Endothelial cell (in vitro differentiated cells): ENCODE measurements at regions not wholly inside any gene's neighbourhood (a gene's known extent, or its start where the extent isn't known, plus 50 kb on each side); places are given as distances from the start of the nearest gene placed in this dataset.

Source experiments
- DNase-seq: peaks from one replicate; pipeline ENCODE4 v3.0.0; 2021; ENCODE audit warnings: low spot score
- H3K27ac Mint-ChIP-seq: one replicate; pipeline ENCODE4 v1.8.0; 2021; ENCODE audit warnings: mixed read lengths, inconsistent platforms; ENCODE audit not compliant: unreplicated experiment
- H3K27me3 Mint-ChIP-seq: one replicate; pipeline ENCODE4 v1.8.0; 2021; ENCODE audit warnings: mild to moderate bottlenecking, moderate library complexity, mixed read lengths, inconsistent platforms; ENCODE audit not compliant: unreplicated experiment
- H3K36me3 Mint-ChIP-seq: one replicate; pipeline ENCODE4 v1.8.0; 2021; ENCODE audit warnings: mild to moderate bottlenecking, low read depth, mixed read lengths, inconsistent platforms; ENCODE audit not compliant: unreplicated experiment
- H3K4me1 Mint-ChIP-seq: one replicate; pipeline ENCODE4 v1.8.0; 2021; ENCODE audit warnings: mild to moderate bottlenecking, mixed read lengths, inconsistent platforms; ENCODE audit not compliant: unreplicated experiment
- H3K4me3 Mint-ChIP-seq: one replicate; pipeline ENCODE4 v1.8.0; 2021; ENCODE audit warnings: mild to moderate bottlenecking, mixed read lengths, inconsistent platforms; ENCODE audit not compliant: unreplicated experiment
- H3K9me3 Mint-ChIP-seq: one replicate; pipeline ENCODE4 v1.8.0; 2021; ENCODE audit warnings: mixed read lengths, inconsistent platforms; ENCODE audit not compliant: unreplicated experiment
- TF ChIP-seq, protein P1 (sequence below): fragments of 200-600 bp; sonication (generic); IDR thresholded peaks from one replicate; pipeline ENCODE4 v1.5.0; 2021; ENCODE audit warnings: antibody characterized with exemption; ENCODE audit not compliant: unreplicated experiment

DNA sequence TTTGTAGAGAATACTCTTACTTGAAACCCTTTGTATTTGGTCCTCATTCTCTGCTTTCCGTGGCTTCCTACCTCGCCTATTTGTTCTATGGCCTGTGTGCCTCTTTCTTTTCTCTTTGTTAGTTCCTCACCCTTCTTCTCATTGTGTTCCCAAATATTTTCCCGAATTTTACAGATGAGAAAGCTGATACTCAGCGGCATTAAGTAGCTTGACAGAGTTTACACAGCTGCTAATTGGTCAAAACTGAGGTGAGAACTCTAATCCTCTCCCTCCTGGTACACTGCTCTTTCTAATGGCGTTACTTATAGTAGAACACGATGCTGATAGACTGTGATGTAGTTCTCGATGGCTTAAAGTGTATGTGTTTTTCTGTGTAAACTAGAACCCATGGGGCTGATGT is 80.7 kb upstream of the HDAC9 start:
- peaks cover 14% of the 10 kb centered on the region for H3K4me1 Mint-ChIP-seq
- no peaks in the 10 kb centered on the region for H3K9me3 Mint-ChIP-seq
- no peaks in the 10 kb centered on the region for H3K27me3 Mint-ChIP-seq
- TF ChIP-seq, protein P1, sequence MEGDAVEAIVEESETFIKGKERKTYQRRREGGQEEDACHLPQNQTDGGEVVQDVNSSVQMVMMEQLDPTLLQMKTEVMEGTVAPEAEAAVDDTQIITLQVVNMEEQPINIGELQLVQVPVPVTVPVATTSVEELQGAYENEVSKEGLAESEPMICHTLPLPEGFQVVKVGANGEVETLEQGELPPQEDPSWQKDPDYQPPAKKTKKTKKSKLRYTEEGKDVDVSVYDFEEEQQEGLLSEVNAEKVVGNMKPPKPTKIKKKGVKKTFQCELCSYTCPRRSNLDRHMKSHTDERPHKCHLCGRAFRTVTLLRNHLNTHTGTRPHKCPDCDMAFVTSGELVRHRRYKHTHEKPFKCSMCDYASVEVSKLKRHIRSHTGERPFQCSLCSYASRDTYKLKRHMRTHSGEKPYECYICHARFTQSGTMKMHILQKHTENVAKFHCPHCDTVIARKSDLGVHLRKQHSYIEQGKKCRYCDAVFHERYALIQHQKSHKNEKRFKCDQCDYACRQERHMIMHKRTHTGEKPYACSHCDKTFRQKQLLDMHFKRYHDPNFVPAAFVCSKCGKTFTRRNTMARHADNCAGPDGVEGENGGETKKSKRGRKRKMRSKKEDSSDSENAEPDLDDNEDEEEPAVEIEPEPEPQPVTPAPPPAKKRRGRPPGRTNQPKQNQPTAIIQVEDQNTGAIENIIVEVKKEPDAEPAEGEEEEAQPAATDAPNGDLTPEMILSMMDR: no peak
- H3K27ac Mint-ChIP-seq: no peak overlapping the region
- H3K36me3 Mint-ChIP-seq: no peaks in the 10 kb centered on the region
- no peak overlapping the region for H3K4me3 Mint-ChIP-seq
- DNase-seq: no peak

DNA sequence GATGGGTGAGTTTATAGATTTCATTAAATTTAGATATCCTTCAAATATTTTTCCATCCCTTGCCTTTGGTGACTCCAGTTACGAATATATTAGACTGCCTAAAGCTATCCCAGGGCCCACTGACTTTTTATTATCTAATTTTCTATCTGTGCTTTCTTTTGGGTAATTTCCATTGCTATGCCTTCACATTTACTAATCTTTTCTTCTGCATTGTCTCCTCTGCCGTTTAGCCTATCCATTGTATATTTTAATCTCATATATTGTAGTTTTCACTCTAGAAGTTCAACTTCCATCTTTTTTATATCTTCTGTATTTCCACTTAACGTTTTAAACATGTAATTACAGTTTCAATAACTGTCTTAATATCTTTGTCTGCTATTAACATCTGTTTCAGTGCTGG is 78.6 kb upstream of the HDAC9 start:
- Mint-ChIP-seq H3K27me3 (no peaks in the 10 kb centered on the region), H3K27ac (no peak overlapping the region), H3K36me3 (no peaks in the 10 kb centered on the region)

DNA sequence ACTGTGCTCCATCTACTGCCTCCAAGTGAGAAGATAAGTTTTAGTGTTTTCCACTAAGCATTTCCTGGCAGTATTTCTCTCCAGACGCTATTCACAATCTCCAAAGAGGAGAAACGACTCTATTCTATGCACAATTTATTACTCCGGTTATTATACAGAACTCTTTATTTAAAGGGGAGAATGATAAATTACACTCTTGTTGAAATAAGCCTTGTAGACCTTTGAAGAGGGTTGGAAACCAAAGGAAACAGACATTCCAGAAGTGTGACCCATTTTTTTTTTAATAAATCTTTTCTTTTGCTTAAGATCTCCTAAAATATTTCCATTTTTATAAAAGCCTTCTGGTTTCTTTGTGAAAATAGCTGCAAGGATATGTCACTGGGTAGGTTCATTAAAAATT is 76.1 kb upstream of the HDAC9 start:
- H3K9me3 Mint-ChIP-seq: no peaks in the 10 kb centered on the region
- H3K36me3 Mint-ChIP-seq: no peaks in the 10 kb centered on the region
- H3K27ac Mint-ChIP-seq: no peak overlapping the region
- H3K4me3 Mint-ChIP-seq: no peak overlapping the region
- TF ChIP-seq, protein P1: no peak
- no peaks in the 10 kb centered on the region for H3K27me3 Mint-ChIP-seq
- peaks cover 17% of the 10 kb centered on the region for H3K4me1 Mint-ChIP-seq
- no peak for DNase-seq

More for the DNA sequence above, 78.6 kb upstream of the HDAC9 start:
- DNase-seq: no peak
- H3K9me3 Mint-ChIP-seq: no peaks in the 10 kb centered on the region
- TF ChIP-seq, protein P1: no peak
- no peak overlapping the region for H3K4me3 Mint-ChIP-seq
- peaks cover 14% of the 10 kb centered on the region for H3K4me1 Mint-ChIP-seq

DNA sequence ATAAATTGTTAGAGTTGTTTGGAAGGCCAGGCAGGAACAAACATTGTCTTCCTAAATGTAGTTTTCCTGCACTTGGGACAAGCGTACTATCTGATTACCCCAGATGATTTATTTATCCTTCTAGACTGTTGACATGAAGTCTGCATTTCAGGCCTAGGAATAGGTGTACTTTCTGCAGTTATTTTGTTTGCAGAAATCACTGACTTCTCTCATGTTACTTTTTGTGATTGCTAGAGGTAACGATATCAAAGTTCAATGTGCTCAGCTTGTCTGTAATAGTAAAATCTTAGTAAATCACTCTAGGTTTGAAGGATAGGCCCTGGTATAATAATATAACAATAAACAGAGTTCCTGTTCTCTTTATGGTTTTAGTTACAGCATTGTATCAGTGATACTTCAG is 75.4 kb upstream of the HDAC9 start:
- no peaks in the 10 kb centered on the region for H3K9me3 Mint-ChIP-seq
- H3K4me3 Mint-ChIP-seq: no peak overlapping the region
- H3K36me3 Mint-ChIP-seq: no peaks in the 10 kb centered on the region
- H3K27me3 Mint-ChIP-seq: no peaks in the 10 kb centered on the region
- no peak overlapping the region for H3K27ac Mint-ChIP-seq
- H3K4me1 Mint-ChIP-seq: peaks cover 11% of the 10 kb centered on the region
- DNase-seq: no peak
- TF ChIP-seq, protein P1: no peak

DNA sequence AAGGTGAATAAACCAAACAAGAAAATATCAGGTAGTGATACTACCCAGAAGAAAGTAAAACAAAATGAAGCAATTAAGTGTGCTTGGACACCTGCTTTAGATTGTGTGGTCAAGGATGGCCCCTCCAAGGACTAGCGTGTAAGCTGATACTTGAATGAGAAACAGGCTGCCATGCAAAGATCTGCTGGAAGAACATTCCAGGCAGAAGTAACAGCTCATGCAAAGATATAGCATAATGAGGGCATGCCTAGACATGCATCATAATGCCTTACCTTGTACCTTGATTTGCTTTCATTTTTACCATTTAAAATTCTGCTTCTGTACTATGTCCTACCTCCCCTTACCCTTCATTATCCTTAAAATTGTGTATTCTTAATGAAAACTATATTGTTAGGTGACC is 74.8 kb upstream of the HDAC9 start:
- H3K36me3 Mint-ChIP-seq: no peaks in the 10 kb centered on the region
- TF ChIP-seq, protein P1: no peak
- H3K9me3 Mint-ChIP-seq: no peaks in the 10 kb centered on the region

More for the DNA sequence above, 74.8 kb upstream of the HDAC9 start:
- H3K27me3 Mint-ChIP-seq: no peaks in the 10 kb centered on the region
- H3K27ac Mint-ChIP-seq: no peak overlapping the region
- H3K4me3 Mint-ChIP-seq: no peak overlapping the region
- peaks cover 10% of the 10 kb centered on the region for H3K4me1 Mint-ChIP-seq
- no peak for DNase-seq
